ENCODE measurements at regions not wholly inside any gene's neighbourhood (a gene's known extent, or its start where the extent isn't known, plus 50 kb on each side); places are given as distances from the start of the nearest gene placed in this dataset.

GRCh38 chr10:47193666-47194065 is 106.3 kb upstream of the GDF10 start:
- H3K4me3 ChIP-seq (ENCODE audit: low read depth, low read length, poor library complexity, severe bottlenecking): no peak overlapping the region
- H3K4me1 ChIP-seq (ENCODE audit: insufficient read depth, low read length, poor library complexity, severe bottlenecking): no peaks in the 10 kb centered on the region
- H3K9me3 ChIP-seq (ENCODE audit: low read depth, low read length, poor library complexity, severe bottlenecking): no peaks in the 10 kb centered on the region
- ChIA-PET CTCF (no interaction called here), POLR2A (ENCODE audit: low non-redundant PET) (no interaction called here)
- H3K27me3 ChIP-seq (replicated peaks; ENCODE audit: insufficient read depth, low read depth, low read length, poor library complexity): no peaks in the 10 kb centered on the region
- no peak overlapping the region for H3K27ac ChIP-seq (ENCODE audit: low read depth, low read length, poor library complexity, severe bottlenecking)
- no TSS peak for BruUV-seq (replicated peaks)
- H3K36me3 ChIP-seq (ENCODE audit: insufficient read depth, low read length, poor library complexity, severe bottlenecking): no peaks in the 10 kb centered on the region
- TF ChIP-seq CTCF (conservative IDR thresholded peaks at IDR 0.05; ENCODE audit: low read depth, low read length) (no peak), EZH2 (IDR thresholded peaks at IDR 0.05; ENCODE audit: borderline replicate concordance, low read depth, low read length, poor library complexity, severe bottlenecking) (no peak)
- intact Hi-C loops (cut with micrococcal nuclease; ENCODE audit: unreplicated experiment): no loop called here
- no peak for DNase-seq (ENCODE audit: low spot score)

GRCh38 chr10:47195274-47195885 is 104.6 kb upstream of the GDF10 start:
- no peaks in the 10 kb centered on the region for H3K36me3 ChIP-seq (ENCODE audit: insufficient read depth, low read length, poor library complexity, severe bottlenecking)
- ChIA-PET CTCF (no interaction called here), POLR2A (ENCODE audit: low non-redundant PET) (no interaction called here)
- H3K27me3 ChIP-seq (replicated peaks; ENCODE audit: insufficient read depth, low read depth, low read length, poor library complexity): no peaks in the 10 kb centered on the region
- no peak overlapping the region for H3K4me3 ChIP-seq (ENCODE audit: low read depth, low read length, poor library complexity, severe bottlenecking)
- H3K27ac ChIP-seq (ENCODE audit: low read depth, low read length, poor library complexity, severe bottlenecking): no peak overlapping the region
- TF ChIP-seq EZH2 (IDR thresholded peaks at IDR 0.05; ENCODE audit: borderline replicate concordance, low read depth, low read length, poor library complexity, severe bottlenecking): no peak
- H3K4me1 ChIP-seq (ENCODE audit: insufficient read depth, low read length, poor library complexity, severe bottlenecking): no peaks in the 10 kb centered on the region
- H3K9me3 ChIP-seq (ENCODE audit: low read depth, low read length, poor library complexity, severe bottlenecking): no peaks in the 10 kb centered on the region
- no TSS peak for BruUV-seq (replicated peaks)
- DNase-seq (ENCODE audit: low spot score): no peak
- intact Hi-C loops (cut with micrococcal nuclease; ENCODE audit: unreplicated experiment): no loop called here

- TF ChIP-seq CTCF (conservative IDR thresholded peaks at IDR 0.05; ENCODE audit: low read depth, low read length) (no peak), EZH2 (IDR thresholded peaks at IDR 0.05; ENCODE audit: borderline replicate concordance, low read depth, low read length, poor library complexity, severe bottlenecking) (no peak)
- DNase-seq (ENCODE audit: low spot score): no peak
- CTCF ChIA-PET: no interaction called here
- H3K36me3 ChIP-seq (ENCODE audit: insufficient read depth, low read length, poor library complexity, severe bottlenecking): no peaks in the 10 kb centered on the region
- BruUV-seq (replicated peaks): no TSS peak
- no peak overlapping the region for H3K27ac ChIP-seq (ENCODE audit: low read depth, low read length, poor library complexity, severe bottlenecking)
- H3K4me3 ChIP-seq (ENCODE audit: low read depth, low read length, poor library complexity, severe bottlenecking): no peak overlapping the region
- POLR2A ChIA-PET (ENCODE audit: low non-redundant PET): no interaction called here
- intact Hi-C loops (cut with micrococcal nuclease; ENCODE audit: unreplicated experiment): no loop called here
- H3K4me1 ChIP-seq (ENCODE audit: insufficient read depth, low read length, poor library complexity, severe bottlenecking): no peaks in the 10 kb centered on the region
- H3K27me3 ChIP-seq (replicated peaks; ENCODE audit: insufficient read depth, low read depth, low read length, poor library complexity): no peaks in the 10 kb centered on the region
- no peaks in the 10 kb centered on the region for H3K9me3 ChIP-seq (ENCODE audit: low read depth, low read length, poor library complexity, severe bottlenecking)
These were observed 103.3 kb upstream of the GDF10 start for GRCh38 chr10:47196691-47197090.

- BruUV-seq (replicated peaks): no TSS peak
- no peak for DNase-seq (ENCODE audit: low spot score)
- no peaks in the 10 kb centered on the region for H3K36me3 ChIP-seq (ENCODE audit: insufficient read depth, low read length, poor library complexity, severe bottlenecking)
- no peak overlapping the region for H3K4me3 ChIP-seq (ENCODE audit: low read depth, low read length, poor library complexity, severe bottlenecking)
- POLR2A ChIA-PET (ENCODE audit: low non-redundant PET): no interaction called here
- no peak overlapping the region for H3K27ac ChIP-seq (ENCODE audit: low read depth, low read length, poor library complexity, severe bottlenecking)
- H3K4me1 ChIP-seq (ENCODE audit: insufficient read depth, low read length, poor library complexity, severe bottlenecking): no peaks in the 10 kb centered on the region
- no peak for TF ChIP-seq EZH2 (IDR thresholded peaks at IDR 0.05; ENCODE audit: borderline replicate concordance, low read depth, low read length, poor library complexity, severe bottlenecking)
- TF ChIP-seq CTCF (conservative IDR thresholded peaks at IDR 0.05; ENCODE audit: low read depth, low read length): no peak
- CTCF ChIA-PET: no interaction called here
- no peaks in the 10 kb centered on the region for H3K27me3 ChIP-seq (replicated peaks; ENCODE audit: insufficient read depth, low read depth, low read length, poor library complexity)
- H3K9me3 ChIP-seq (ENCODE audit: low read depth, low read length, poor library complexity, severe bottlenecking): no peaks in the 10 kb centered on the region
- intact Hi-C loops (cut with micrococcal nuclease; ENCODE audit: unreplicated experiment): no loop called here
These were observed 101.8 kb upstream of the GDF10 start for GRCh38 chr10:47198221-47198620.
